Muscle of back (tissue), 3 donors: ENCODE measurements at regions not wholly inside any gene's neighbourhood (a gene's known extent, or its start where the extent isn't known, plus 50 kb on each side); places are given as distances from the start of the nearest gene placed in this dataset.
"Not testable (repeated sequence)": the region's sequence is repeated elsewhere in the genome, so short reads cannot be mapped to it uniquely, and the experiment has no call there.

Experiments used
- DNase-seq, 3 donors: peaks; one replicate each; pipeline versions ENCODE4 v3.0.0 to v3.0.0-alpha.2; 2013

- DNase-seq = no peak
These were observed 71.8 kb upstream of the LTBP1 start for GRCh38 chr2:32874931-32875330.

GRCh38 chr2:32877587-32878510, 68.9 kb upstream of the LTBP1 start:
- peak in 2 of 3 donors; percentile 36 to 75 for DNase-seq

GRCh38 chr2:32879943-32880342, 66.8 kb upstream of the LTBP1 start:
- DNase-seq = not testable (repeated sequence)

GRCh38 chr2:32882816-32883810, 63.6 kb upstream of the LTBP1 start:
- no peak for DNase-seq

GRCh38 chr2:32884346-32884745, 62.4 kb upstream of the LTBP1 start:
- DNase-seq = no peak

- not testable (repeated sequence) for DNase-seq
These were observed 60.2 kb upstream of the LTBP1 start for GRCh38 chr2:32886397-32887055.

GRCh38 chr2:32887125-32887524, 59.6 kb upstream of the LTBP1 start:
- no peak for DNase-seq

- no peak for DNase-seq
These were observed 52.5 kb upstream of the LTBP1 start for GRCh38 chr2:32894119-32894728.

- DNase-seq = no peak
These were observed 51.3 kb upstream of the LTBP1 start for GRCh38 chr2:32895424-32895823.
